Superior temporal gyrus (tissue), 1 donor: ENCODE measurements at regions not wholly inside any gene's neighbourhood (a gene's known extent, or its start where the extent isn't known, plus 50 kb on each side); places are given as distances from the start of the nearest gene placed in this dataset.
"Not testable (repeated sequence)": the region's sequence is repeated elsewhere in the genome, so short reads cannot be mapped to it uniquely, and the experiment has no call there.

Source experiments
- DNase-seq: peaks from one replicate; pipeline ENCODE4 v3.0.0-alpha.2; 2016; ENCODE audit errors: extremely low spot score

DNA sequence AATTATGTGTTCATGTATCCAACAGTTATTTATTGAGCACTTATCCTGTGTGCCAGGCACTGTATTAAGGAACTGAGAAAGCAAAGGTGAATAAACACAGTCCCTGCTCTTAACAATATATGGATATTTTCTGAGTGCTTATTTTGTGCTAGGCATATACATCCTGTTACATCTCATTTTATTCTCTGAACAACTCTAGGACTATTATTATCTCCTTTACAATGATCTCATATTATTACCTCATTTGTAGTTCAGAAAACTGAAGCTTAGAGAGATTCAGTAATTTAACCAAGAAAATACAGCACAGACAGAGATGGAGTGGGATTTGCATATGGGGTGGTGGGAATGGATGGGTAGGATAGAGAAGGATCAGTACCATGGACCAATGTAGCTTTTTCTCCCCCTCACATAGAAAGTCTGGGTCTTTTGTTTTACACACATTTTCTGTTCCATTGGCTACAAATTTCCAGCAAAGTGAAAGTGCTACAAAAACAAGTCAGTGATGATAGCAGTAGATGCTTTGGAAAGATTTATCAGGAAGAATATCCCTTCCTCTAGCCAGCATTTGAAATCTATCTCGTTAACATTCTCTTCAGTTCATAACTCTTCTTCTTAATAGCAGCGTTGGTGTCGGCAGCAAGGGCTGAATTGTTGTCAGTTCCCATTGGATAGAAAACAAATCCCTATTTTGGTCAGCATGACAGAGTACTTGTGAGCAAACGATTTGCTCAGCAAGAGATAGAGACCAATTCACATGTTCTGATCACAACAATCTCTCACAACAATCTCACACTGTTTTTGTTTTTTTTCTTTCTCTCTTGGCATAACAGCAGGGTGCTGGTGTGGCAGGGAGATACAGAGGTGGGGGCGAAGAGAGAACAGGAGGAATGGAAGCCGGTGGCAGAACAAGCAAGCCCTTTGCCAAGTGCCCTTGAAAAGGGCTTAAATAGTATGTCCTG lies 102.2 kb upstream of the KCTD1 start:
- DNase-seq = peak; percentile 91

DNA sequence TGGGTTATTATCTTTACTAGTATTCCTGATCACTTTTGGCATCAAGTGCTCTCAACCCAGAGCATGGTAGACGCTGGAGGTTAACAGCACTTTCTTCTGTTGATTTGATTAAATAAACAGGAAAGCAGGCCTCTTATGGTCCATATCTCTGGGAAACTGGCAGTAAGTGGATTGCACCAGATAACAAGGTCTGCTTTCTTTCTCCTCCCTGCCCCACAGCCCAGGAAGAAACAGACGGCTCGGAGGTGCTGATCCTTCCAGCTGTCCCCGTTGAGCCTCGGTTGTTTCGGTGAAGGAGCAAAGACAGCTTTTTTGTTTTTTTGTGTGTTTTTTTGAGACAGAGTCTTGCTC lies 100.8 kb upstream of the KCTD1 start:
- no peak for DNase-seq

GRCh38 chr18:26648509-26649192 lies 100.3 kb upstream of the KCTD1 start:
- no peak for DNase-seq

- no peak for DNase-seq
Measured at GRCh38 chr18:26646901-26647300, 98.5 kb upstream of the KCTD1 start.

DNA sequence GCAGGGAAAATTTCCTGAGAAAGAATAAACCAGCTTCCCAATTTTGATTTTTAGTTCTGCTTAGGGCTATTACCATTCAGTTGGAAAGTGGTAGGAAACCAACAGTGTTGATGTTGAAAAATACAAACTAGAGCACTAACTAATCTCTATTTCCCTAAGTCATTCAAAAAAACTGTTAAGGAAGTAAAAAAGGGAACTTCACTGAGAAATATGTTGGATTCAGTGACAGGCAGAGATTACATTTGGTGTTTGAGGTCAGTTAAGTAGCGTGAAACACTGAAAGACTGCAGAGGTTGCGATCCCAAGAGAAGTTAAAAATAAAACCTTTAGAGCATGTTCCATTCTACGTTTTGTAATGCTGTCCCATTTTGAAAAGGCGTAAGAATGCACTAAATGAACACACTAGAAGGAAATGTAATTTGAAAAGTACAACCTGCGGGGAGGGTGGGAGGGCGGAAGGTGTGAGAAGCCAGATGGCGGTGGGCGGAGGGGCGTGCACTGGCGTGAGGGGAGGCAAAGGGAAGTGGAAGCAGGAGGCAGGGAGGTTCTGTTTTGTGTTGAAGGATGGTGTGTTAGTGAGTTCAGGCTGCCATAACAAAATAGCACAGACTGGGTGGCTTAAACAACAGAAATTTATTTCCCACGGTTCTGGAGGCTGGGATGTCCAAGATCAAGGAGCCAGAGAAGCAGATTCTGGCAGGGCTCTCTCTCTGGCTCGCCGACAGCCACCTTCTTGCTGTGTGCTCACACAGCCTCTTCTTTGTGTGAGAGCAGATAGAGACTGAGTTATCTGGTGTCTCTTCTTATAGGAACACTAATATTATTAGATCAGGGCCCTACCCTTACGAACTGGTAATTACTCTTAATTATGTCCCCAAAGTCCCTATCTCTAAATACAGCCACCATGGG lies 94.3 kb upstream of the KCTD1 start:
- DNase-seq = no peak

DNA sequence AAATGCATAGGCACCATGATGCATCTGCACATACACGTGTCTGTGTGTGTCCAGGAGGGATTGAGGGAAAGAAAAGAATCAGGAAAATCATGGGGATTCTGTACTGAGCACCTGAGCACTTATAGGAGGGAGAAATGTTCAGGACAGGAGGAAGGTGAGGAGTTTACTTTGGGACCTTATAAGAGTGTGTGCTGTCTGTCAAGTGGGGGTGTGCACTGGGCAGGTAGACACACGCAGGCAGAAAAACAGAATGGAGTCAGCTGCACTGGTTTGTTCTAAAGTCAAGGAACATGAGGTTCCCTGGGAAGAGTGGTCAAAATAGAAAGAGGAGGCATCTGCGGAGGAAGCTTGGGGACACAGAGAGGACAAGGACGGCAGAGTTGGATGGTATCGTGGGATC lies 92.2 kb upstream of the KCTD1 start:
- no peak for DNase-seq

DNA sequence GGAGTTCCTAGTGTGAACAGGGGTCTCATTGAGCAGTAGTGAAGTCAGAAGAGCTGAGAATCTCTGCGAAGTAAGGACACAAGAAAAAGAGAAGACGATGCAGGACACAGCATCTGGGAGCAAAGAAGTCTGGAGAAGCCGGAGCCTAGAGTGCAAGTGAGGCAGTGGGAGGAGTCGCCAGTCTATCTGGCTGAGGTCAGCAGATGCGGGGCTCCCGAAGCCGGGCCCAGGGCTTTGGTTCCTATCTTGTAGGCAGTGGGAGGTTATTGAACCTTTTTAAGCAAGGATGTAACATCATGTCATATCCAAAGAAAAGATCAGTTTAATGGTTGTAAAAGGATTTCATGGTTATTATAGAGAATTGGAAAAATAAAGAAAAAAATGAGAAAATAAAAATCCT lies 90.8 kb upstream of the KCTD1 start:
- peak; percentile 26 for DNase-seq

GRCh38 chr18:26637983-26638382 lies 89.6 kb upstream of the KCTD1 start:
- no peak for DNase-seq

DNA sequence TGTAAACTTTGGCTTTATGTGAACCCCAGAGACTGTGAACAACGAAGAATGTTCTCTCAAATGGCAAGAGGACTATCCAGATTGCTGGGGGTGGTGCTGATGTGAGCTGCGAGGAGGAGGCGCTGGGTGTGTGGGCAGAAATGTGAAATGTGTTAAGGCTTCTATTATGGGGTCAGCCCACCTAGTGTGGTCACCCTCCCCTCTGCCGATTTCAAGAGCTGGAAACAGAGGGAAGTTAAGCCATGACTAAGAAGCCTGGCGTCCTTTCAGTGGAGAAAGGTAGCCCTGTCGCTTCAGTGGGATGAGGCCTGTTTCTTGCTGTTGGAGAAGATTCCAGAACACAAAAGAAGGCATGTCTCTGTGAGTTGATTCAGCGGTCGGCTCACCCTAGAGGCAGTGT lies 89.0 kb upstream of the KCTD1 start:
- DNase-seq = no peak

- no peak for DNase-seq
Measured at GRCh38 chr18:26635466-26635865, 87.1 kb upstream of the KCTD1 start.

- DNase-seq = peak; percentile 11
Measured at GRCh38 chr18:26634631-26635030, 86.3 kb upstream of the KCTD1 start.

DNA sequence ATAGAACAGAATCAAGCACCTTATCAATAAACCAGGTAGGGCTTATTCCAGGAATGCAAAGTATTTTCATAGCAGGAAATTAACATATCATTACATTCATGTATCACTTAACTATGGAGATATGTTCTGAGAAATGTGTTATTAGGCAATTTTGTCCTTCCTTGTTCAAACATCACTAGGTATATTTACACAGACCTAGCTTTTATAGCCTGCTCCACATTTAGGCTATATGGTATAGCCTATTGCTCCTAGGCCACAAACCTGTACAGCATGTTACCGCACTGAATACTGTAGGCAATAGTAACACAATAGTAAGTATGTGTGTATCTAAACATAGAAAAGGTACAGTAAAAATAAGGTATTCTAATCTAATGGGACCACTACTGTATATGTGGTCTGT lies 82.8 kb upstream of the KCTD1 start:
- no peak for DNase-seq

GRCh38 chr18:26630596-26630995 lies 82.2 kb upstream of the KCTD1 start:
- no peak for DNase-seq

GRCh38 chr18:26628017-26628416 lies 79.7 kb upstream of the KCTD1 start:
- no peak for DNase-seq

GRCh38 chr18:26624443-26624842 lies 76.1 kb upstream of the KCTD1 start:
- no peak for DNase-seq

GRCh38 chr18:26623314-26623713 lies 75.0 kb upstream of the KCTD1 start:
- not testable (repeated sequence) for DNase-seq

DNA sequence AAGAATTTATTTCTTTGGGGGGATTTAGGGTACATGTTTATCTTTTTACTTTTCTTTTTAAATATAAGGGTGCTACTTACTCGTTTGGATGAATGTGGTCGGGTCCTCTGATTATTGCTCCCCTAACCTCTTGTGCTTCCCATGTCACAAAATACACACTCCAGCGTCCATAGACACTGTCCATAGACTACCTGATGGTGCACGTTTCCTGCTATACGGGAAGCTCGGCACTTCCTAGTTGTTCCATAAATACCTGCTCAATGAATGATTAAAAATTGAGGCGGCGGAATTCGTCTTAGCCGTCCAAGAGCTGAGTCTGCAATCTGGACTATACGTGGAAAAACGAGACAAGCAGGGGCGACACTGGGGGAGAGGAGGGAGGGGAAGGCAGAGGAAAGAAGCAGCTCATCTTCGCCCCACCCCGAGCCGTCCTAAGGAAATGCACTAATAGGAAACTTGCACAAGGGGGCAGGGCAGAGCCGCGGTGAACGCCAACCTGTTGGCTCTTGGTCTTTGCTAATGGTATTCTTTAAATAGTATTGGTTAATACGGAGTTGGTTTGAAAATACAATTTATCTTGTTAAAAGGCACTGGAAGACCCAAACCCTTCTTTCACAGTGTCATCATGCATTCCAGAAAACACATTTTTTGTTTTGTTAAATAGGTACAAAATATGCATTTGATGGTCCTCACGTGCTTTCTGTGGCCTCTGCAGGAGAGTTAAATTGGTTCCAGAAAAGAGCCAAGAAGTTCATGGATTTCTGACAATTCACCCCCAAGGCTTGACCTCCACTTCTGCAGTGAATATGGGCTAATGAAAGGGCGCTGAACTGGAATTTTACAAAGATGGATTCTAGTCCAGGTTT lies 73.0 kb upstream of the KCTD1 start:
- DNase-seq = peak; percentile 75

DNA sequence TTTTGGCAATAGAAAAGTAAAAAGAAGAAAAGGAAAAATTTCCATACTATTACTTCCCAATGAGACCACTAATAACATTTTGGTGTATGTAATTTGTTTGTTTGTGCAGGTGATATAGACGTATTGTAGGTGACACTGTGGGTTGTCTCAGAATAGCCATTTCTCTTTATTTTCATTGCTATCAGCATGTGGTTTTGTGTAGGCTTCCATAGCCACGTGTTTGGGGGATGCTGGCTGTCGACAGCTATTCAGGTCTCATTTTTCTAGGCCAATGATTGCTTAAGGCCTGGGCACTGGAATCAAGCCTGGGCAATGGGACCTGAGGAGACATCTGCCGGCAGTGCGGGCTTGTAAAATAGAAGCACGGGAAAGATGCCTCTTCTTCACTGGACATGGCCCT lies 71.0 kb upstream of the KCTD1 start:
- no peak for DNase-seq

DNA sequence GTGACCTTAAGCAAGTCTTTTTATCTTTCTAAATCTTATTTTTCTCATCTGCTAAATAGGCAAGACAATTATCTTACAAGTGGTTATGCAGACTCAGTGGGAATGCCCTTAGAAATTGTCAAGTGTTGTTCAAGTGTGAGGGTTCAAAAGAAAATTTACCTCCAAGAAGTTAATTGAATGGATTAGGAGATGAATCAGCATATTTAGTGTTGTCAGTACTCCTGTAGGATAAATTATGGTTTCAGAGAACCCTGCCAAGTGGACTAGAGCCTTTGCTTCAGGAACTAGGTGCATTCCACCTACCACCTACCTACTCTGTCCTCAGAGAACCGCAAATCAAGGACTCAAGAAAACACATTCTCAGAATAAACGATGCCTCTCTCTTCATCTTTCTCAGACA lies 69.8 kb upstream of the KCTD1 start:
- DNase-seq = no peak

GRCh38 chr18:26617151-26617554 lies 68.8 kb upstream of the KCTD1 start:
- DNase-seq = no peak

DNA sequence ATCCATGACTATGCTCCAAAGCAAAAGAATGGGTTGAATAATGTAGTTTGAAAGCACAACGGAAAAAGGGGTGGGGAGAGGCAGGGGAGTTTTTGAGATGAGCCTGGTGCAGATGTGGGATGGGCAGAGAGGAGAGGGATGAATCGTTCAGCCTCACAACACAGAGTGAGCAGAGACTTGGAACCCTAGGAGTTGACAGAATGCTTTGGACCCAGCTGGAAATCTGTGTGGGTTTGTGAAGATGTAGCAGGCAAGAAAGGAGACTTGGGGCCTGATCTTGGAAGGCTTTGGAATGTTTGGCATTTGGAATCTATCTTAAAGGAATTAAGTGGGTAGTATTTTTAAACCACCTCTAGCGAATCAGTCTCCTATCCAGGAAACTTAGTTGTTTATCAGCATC lies 66.0 kb upstream of the KCTD1 start:
- no peak for DNase-seq
